ENCODE measurements at regions not wholly inside any gene's neighbourhood (a gene's known extent, or its start where the extent isn't known, plus 50 kb on each side); places are given as distances from the start of the nearest gene placed in this dataset.

DNA sequence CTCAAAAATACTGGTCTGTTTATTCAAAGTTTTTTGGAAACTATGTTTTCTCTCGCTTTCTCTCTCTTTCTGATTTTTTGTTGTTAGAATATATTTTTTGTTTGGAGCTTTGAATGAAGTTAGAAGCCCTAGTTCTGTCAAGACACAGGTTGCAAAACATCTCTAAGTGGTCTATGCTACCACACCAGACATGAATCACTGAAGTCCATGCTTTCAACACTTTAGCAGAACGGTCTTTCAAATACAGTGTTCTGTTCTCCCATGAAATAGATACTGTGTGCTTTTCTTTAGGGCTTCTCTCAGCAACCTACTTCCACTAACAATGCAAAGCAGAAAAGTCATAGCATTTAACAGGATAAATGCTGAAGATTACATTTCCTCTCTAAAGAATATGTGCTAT lies 392.5 kb downstream of the TMEM167A start:
- TF ChIP-seq PAX5 (IDR thresholded peaks at IDR 0.05; ENCODE audit: insufficient read depth, low read length, severe bottlenecking): no peak
- no peak for TF ChIP-seq POLR2AphosphoS5 (IDR thresholded peaks at IDR 0.05; ENCODE audit: low read depth, low read length)
- TF ChIP-seq TAF1 (IDR thresholded peaks at IDR 0.05; ENCODE audit: low read depth, low read length): no peak
- no peak for TF ChIP-seq POLR2A (IDR thresholded peaks at IDR 0.05; ENCODE audit: low read depth, low read length)
- no peak for TF ChIP-seq SPI1 (IDR thresholded peaks at IDR 0.05; ENCODE audit: low read depth, low read length)
- TF ChIP-seq POU2F2 (IDR thresholded peaks at IDR 0.05; ENCODE audit: low read depth, low read length): no peak
